D341Med (cell line): ENCODE measurements at regions not wholly inside any gene's neighbourhood (a gene's known extent, or its start where the extent isn't known, plus 50 kb on each side); places are given as distances from the start of the nearest gene placed in this dataset.
"Not testable (repeated sequence)": the region's sequence is repeated elsewhere in the genome, so short reads cannot be mapped to it uniquely, and the experiment has no call there.

Source experiments
- DNase-seq: peaks from one replicate; pipeline ENCODE4 v3.0.0; 2012; ENCODE audit warnings: low spot score

DNA sequence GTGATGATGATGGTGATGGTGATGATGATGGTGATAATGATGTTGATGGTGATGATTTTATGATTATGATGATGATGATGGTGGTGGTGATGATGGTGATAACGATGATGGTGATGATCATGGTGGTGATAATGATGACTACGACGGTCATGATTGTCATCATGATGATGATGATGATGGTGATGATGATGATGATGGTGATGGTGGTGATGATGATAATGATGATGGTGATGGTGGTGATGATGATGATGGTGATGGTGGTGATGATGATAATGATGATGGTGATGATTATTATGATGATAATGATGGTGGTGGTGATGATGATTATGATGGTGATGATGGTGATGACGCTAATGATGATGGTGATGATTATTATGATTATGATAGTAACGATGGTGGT lies 54.1 kb upstream of the SFSWAP start:
- DNase-seq, result not testable (repeated sequence)

DNA sequence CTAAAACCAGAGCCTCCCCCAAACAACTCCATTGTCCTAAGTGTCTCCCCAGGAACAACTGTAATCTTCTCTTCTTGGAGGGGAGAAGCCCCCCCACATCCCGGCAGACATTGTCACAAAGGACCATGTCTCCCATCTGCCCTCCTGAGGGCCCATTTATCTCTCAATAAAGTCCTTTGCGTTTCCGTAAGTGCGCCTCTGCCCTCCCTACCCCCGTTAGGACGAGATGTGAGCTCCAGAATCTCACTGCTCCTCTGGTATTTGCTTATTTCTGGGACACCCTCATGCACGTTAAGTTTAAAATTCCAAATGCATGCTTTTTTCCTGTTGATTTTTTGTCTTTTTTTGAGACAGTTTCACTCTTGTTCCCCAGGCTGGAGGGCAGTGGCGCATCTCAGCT lies 52.3 kb upstream of the SFSWAP start:
- DNase-seq, result not testable (repeated sequence)

DNA sequence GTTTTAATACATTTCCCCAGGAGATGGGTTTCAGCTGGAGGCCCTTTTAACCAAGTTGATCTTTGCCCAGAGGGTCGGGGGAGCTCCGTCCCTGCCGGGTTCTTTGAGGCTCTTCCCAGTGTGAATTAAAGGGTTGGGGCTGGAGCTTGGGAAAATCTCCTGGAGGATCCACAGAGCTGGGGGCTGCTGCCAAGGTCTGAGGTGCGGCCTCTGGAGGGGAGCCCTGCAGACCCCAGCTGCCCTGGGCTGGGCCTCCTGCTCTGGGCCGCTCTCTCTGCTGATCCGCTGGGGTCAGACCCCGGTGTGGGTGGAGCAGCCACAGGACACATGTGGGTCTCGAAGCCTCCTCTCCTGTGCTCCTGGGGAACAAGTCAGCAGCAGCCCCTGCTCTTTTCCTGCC lies 51.4 kb upstream of the SFSWAP start:
- DNase-seq, result not testable (repeated sequence)

DNA sequence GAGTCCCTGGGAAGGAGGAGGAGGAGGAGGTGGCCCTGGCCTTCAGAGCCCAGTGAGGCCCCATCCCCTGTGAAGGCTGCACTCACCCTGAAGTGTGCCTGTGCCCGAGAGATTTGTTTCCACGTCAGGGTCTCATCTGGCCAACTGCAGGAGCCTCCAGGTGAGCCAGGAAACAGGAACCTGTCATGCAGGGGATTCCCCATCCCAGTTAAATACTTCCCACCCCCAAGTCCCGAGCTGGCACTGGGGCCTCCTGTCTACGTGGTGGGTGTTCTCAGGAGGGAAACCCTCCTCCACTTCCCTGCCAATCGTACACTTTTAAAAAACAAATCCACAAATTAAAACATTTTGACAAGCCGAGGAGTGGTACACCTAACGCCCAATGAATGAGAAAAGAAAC lies 50.9 kb upstream of the SFSWAP start:
- not testable (repeated sequence) for DNase-seq

DNA sequence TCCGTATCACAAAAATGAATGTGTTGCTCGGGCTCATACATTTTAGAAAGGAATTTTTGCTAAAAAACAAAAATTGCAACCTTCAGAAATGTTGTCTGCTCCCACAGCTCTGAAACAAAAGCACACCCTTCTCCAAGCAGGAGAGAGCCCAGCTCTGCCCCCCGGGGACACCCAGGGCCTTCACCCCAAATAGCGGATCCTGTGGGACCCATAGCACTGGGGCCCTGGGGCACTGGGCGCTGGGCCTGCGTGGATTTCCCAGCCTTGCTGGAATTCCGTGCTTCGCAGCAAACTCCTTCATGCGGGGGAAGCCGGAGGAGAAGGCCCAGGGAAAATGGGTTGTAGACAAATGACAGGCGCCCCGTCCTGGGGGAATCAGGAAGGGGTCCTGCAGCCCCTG lies 50.5 kb upstream of the SFSWAP start:
- DNase-seq, result not testable (repeated sequence)
